Left lung (tissue), 4 donors: ENCODE measurements at regions not wholly inside any gene's neighbourhood (a gene's known extent, or its start where the extent isn't known, plus 50 kb on each side); places are given as distances from the start of the nearest gene placed in this dataset.
A peak's percentile ranks its signal among the peaks of the same experiment; 100 is the strongest.

ENCODE experiments used
- ATAC-seq: fragments of 200-7000 bp; cut with Tn5 transposase; one replicate; pipeline ENCODE4 v1.9.1; 2020; ENCODE audit warnings: moderate library complexity
- DNase-seq, 4 donors: peaks; one replicate each; pipeline ENCODE4 v3.0.0-alpha.2; 2013 to 2020
- H3K27ac ChIP-seq, 2 donors: fragments of 200-600 bp; sonication (generic) in 1 of 2; one replicate each; pipeline versions ENCODE4 v1.5.0 to v1.8.0; 2020 to 2021
- H3K27me3 ChIP-seq, 2 donors: fragments of 200-600 bp; sonication (generic) in 1 of 2; one replicate each; pipeline versions ENCODE4 v1.5.0 to v1.8.0; 2020 to 2021
- H3K36me3 ChIP-seq, 2 donors: fragments of 200-600 bp; sonication (generic) in 1 of 2; one replicate each; pipeline versions ENCODE4 v1.5.0 to v1.8.0; 2020 to 2021
- H3K4me1 ChIP-seq, 2 donors: fragments of 200-600 bp; one replicate each; pipeline ENCODE4 v1.8.0; 2021
- H3K4me3 ChIP-seq, 2 donors: fragments of 200-600 bp; sonication (generic) in 1 of 2; one replicate each; pipeline versions ENCODE4 v1.5.0 to v1.8.0; 2020 to 2021; ENCODE audit warnings: mild to moderate bottlenecking in 1 of 2
- H3K9me3 ChIP-seq, 2 donors: fragments of 200-600 bp; sonication (generic) in 1 of 2; one replicate each; pipeline versions ENCODE4 v1.5.0 to v1.8.0; 2020 to 2021
- CTCF ChIP-seq, 2 donors: fragments of 200-600 bp; sonication (generic) in 1 of 2; IDR thresholded peaks; one replicate each; pipeline versions ENCODE4 v1.5.0 to v1.8.0; 2021; ENCODE audit warnings: antibody characterized with exemption in 2 of 2
- intact Hi-C, 2 donors: fragments of 100-400 bp; cut with DNase I; formaldehyde crosslinking; loops; one replicate each; pipeline versions ENCODE4 v1.11.2 to v1.14.2; 2022
- donor health status: DM: no; HTN: yes; CAD: no.
- donor health status: DM: no; HTN: no; CAD: no.

GRCh38 chr9:13769006-13769405 is 489.5 kb upstream of the MPDZ start:
- no peak for TF ChIP-seq CTCF (IDR thresholded peaks at IDR 0.05)
- intact Hi-C loops, result no loop called here

GRCh38 chr9:13762209-13762608 is 482.7 kb upstream of the MPDZ start:
- Histone ChIP-seq H3K4me3 (no peak overlapping the region), H3K27ac (no peak overlapping the region), H3K4me1 (no peaks in the 10 kb centered on the region), H3K36me3 (no peaks in the 10 kb centered on the region), H3K27me3 (no peaks in the 10 kb centered on the region), H3K9me3 (no peaks in the 10 kb centered on the region)
- no peak for TF ChIP-seq CTCF (IDR thresholded peaks at IDR 0.05)
- ATAC-seq (no peak), DNase-seq (no peak)
- intact Hi-C loops, result no loop called here

More at GRCh38 chr9:13769006-13769405, 489.5 kb upstream of the MPDZ start:
- DNase-seq, result no peak
- Histone ChIP-seq H3K9me3 (no peaks in the 10 kb centered on the region), H3K4me3 (no peak overlapping the region), H3K27me3 (no peaks in the 10 kb centered on the region), H3K36me3 (no peaks in the 10 kb centered on the region), H3K4me1 (no peaks in the 10 kb centered on the region), H3K27ac (no peak overlapping the region)
- no peak for ATAC-seq

GRCh38 chr9:13759551-13759950 is 480.1 kb upstream of the MPDZ start:
- Histone ChIP-seq H3K4me1 (no peaks in the 10 kb centered on the region), H3K36me3 (no peaks in the 10 kb centered on the region), H3K27ac (no peak overlapping the region), H3K4me3 (no peak overlapping the region), H3K27me3 (no peaks in the 10 kb centered on the region), H3K9me3 (no peaks in the 10 kb centered on the region)
- DNase-seq, result no peak
- no peak for ATAC-seq
- no peak for TF ChIP-seq CTCF (IDR thresholded peaks at IDR 0.05)
- intact Hi-C loops, result no loop called here

GRCh38 chr9:13758936-13759335 is 479.4 kb upstream of the MPDZ start:
- no peaks in the 10 kb centered on the region for H3K9me3 ChIP-seq
- no peaks in the 10 kb centered on the region for H3K27me3 ChIP-seq
- no peaks in the 10 kb centered on the region for H3K36me3 ChIP-seq
- DNase-seq (peak in 3 of 4 donors; percentile 37 to 71 (median 48)), ATAC-seq (no peak)
- no peak overlapping the region for H3K4me3 ChIP-seq
- no peak for TF ChIP-seq CTCF (IDR thresholded peaks at IDR 0.05)
- H3K4me1 ChIP-seq, result no peaks in the 10 kb centered on the region
- intact Hi-C loops, result no loop called here
- H3K27ac ChIP-seq, result no peak overlapping the region

GRCh38 chr9:13756943-13757342 is 477.5 kb upstream of the MPDZ start:
- TF ChIP-seq CTCF (IDR thresholded peaks at IDR 0.05), result no peak
- DNase-seq (no peak), ATAC-seq (no peak)
- Histone ChIP-seq H3K27ac (no peak overlapping the region), H3K4me1 (no peaks in the 10 kb centered on the region), H3K27me3 (no peaks in the 10 kb centered on the region), H3K36me3 (no peaks in the 10 kb centered on the region), H3K9me3 (no peaks in the 10 kb centered on the region), H3K4me3 (no peak overlapping the region)
- intact Hi-C loops, result no loop called here
